ENCODE measurements at regions not wholly inside any gene's neighbourhood (a gene's known extent, or its start where the extent isn't known, plus 50 kb on each side); places are given as distances from the start of the nearest gene placed in this dataset.
"Not testable (repeated sequence)": the region's sequence is repeated elsewhere in the genome, so short reads cannot be mapped to it uniquely, and the experiment has no call there.

DNA sequence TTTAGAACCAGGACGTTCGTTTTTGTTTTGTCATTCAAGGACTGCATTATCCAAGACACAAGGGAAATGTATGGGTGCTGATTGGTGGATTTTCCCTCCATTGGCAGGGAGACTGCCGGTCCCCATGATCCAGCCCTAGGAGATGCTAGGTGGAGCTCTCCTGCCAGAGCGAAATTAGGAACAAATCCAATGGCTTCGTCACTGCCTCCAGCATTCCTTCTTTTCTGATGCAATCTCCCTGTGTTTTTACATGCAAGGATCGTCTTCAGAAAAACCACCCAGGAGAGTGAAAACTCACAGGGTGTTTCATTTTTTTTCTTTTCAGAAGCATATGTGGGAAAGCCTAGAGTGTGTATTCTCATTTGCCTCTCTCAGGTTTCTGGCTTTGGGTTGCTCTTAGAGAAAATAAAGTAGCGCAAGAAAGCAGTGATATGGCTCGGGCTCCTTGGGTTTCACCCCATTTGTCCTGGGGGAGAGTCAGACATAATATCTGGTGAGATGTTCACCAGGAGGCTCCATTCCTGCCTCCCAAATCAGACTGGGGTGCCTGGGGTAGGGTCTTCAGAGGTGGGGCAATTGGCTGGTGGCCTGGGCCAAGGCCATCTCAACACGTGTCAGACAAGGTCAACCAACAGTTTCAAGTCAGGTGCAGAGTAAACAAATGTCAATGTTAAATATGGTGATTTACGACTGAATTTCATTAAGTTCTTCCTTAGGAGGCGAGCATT lies 450.9 kb upstream of the MKI67 start:
- Histone ChIP-seq H3K4me3 (no peak overlapping the region), H3K9me3 (no peaks in the 10 kb centered on the region), H3K27me3 (no peaks in the 10 kb centered on the region), H3K4me1 (no peaks in the 10 kb centered on the region), H3K36me3 (no peaks in the 10 kb centered on the region), H3K27ac (no peak overlapping the region)
- intact Hi-C loops (cut with DNase I), result no loop called here
- no peak for ATAC-seq
- TF ChIP-seq CTCF (IDR thresholded peaks at IDR 0.05), result no peak
- no peak for DNase-seq

DNA sequence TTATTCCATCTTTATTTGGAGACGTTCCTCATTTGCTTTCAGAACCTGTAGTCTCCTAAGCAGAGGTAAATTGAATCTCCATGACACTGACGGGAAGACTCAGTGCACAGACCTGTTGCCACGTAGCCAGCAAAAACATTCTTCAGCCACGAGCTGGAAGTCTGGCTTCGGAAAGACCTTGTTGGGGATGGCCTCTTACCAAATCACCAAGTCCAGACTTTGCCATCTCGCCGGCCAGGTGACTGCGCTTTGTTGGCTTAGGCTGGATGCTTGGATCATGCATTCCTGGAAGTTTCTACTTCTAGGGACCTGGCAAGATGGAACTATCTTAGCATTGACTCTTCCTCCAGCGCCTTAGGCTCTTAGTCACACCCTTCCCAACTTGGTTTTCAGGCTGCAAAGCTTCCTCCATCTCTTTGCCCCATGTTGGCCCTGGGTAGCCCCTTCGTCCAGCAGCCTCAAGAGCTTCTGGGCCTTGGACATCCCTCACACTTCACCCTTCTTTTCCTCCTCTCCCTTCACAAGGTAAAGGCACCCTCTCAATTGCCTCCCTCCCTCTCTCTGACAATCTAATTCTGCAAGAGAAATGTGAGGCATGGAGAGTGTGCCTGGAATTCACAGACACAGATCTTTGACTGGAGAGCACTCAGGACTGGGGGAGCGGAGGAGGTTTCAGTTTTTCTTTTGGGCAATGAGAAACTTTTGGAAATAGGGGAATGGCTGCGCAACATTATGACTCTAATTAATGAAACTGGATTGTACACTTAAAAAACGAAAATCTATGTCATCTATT lies 451.9 kb upstream of the MKI67 start:
- Histone ChIP-seq H3K4me1 (no peaks in the 10 kb centered on the region), H3K4me3 (no peak overlapping the region), H3K27me3 (no peaks in the 10 kb centered on the region), H3K27ac (no peak overlapping the region), H3K9me3 (no peaks in the 10 kb centered on the region), H3K36me3 (no peaks in the 10 kb centered on the region)
- DNase-seq, result no peak
- TF ChIP-seq CTCF (IDR thresholded peaks at IDR 0.05), result no peak
- intact Hi-C loops (cut with DNase I), result no loop called here
- peak; percentile 59 for ATAC-seq

DNA sequence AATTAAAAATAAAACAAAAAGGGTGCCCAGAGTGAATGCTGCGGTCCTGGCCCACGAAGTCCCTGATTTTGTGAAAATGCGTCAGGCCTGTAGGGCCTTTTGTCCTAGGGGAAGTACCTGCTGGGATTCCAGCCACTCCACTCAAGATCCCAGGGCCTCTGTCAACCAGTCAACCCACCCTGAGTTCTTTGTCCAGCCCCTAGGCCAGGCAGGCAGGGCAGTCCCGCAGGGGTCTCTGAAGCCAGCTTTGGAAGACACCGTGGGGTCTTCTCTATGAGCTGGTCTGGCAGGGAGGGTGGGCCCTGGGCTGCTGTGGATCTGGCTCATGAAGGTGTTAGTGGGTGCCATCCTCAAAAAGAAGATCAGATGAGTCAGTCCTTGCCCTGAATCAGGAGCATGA lies 452.5 kb upstream of the MKI67 start:
- intact Hi-C loops (cut with DNase I), result no loop called here
- H3K4me1 ChIP-seq, result no peaks in the 10 kb centered on the region
- H3K9me3 ChIP-seq, result no peaks in the 10 kb centered on the region

GRCh38 chr10:128579280-128579865 lies 453.1 kb upstream of the MKI67 start:
- no peaks in the 10 kb centered on the region for H3K9me3 ChIP-seq
- no peaks in the 10 kb centered on the region for H3K36me3 ChIP-seq
- intact Hi-C loops (cut with DNase I), result no loop called here
- H3K4me1 ChIP-seq, result no peaks in the 10 kb centered on the region
- DNase-seq, result no peak
- no peaks in the 10 kb centered on the region for H3K27me3 ChIP-seq
- peak; percentile 57 for ATAC-seq
- TF ChIP-seq CTCF (IDR thresholded peaks at IDR 0.05), result no peak
- no peak overlapping the region for H3K27ac ChIP-seq
- no peak overlapping the region for H3K4me3 ChIP-seq

More for the DNA sequence above, 452.5 kb upstream of the MKI67 start:
- ATAC-seq, result no peak
- H3K36me3 ChIP-seq, result no peaks in the 10 kb centered on the region
- no peak overlapping the region for H3K27ac ChIP-seq
- no peak for DNase-seq
- H3K4me3 ChIP-seq, result no peak overlapping the region
- TF ChIP-seq CTCF (IDR thresholded peaks at IDR 0.05), result no peak
- H3K27me3 ChIP-seq, result no peaks in the 10 kb centered on the region

DNA sequence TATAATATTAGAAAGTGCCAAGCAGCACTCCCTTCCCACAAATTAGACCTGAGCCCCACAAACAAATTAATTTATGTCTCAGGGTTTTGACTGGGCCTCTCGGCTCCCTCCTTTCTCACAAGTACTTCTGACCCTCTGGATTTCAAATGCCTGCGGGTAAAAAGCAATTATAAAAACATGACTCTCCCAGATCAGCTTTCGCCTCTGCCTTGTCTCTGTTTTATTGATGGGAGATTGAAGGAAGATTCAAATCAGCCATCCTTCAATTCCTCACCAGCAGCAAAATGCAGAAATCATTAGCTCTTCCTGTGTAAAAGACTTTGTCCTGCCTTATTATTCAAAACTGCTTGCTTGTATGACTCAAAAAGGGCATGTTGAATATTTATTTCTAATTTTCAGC lies 453.7 kb upstream of the MKI67 start:
- intact Hi-C loops (cut with DNase I), result no loop called here
- no peak for TF ChIP-seq CTCF (IDR thresholded peaks at IDR 0.05)

DNA sequence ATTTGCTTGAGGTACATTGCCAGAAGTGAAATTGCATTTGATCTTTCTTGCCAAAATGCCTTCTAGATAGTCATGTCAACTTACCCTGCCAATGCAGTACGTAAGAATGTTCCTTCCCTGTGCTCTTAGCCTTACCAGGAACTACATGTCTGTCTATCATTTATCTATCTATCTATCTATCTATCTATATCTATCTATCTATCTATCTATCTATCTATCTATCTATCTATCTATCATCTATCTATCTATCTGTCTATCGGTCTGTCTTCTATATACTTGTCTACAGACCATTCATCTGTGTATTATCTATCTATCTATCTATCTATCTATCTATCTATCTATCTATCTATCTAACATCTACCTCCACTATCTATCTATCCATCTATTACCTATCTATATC lies 456.9 kb upstream of the MKI67 start:
- H3K36me3 ChIP-seq; intact Hi-C loops (cut with DNase I); H3K27me3 ChIP-seq; ATAC-seq; DNase-seq; H3K9me3 ChIP-seq; H3K4me1 ChIP-seq; H3K27ac ChIP-seq; H3K4me3 ChIP-seq: not testable (repeated sequence)

More for the DNA sequence above, 453.7 kb upstream of the MKI67 start:
- no peak for ATAC-seq
- H3K36me3 ChIP-seq, result no peaks in the 10 kb centered on the region
- H3K4me3 ChIP-seq, result no peak overlapping the region
- H3K27me3 ChIP-seq, result no peaks in the 10 kb centered on the region
- no peaks in the 10 kb centered on the region for H3K4me1 ChIP-seq
- H3K27ac ChIP-seq, result no peak overlapping the region
- no peak for DNase-seq
- H3K9me3 ChIP-seq, result no peaks in the 10 kb centered on the region

GRCh38 chr10:128586599-128586998 lies 460.4 kb upstream of the MKI67 start:
- H3K36me3 ChIP-seq; intact Hi-C loops (cut with DNase I); H3K27ac ChIP-seq; DNase-seq; H3K9me3 ChIP-seq; ATAC-seq; H3K4me1 ChIP-seq; H3K4me3 ChIP-seq; H3K27me3 ChIP-seq: not testable (repeated sequence)
